ENCODE measurements at regions not wholly inside any gene's neighbourhood (a gene's known extent, or its start where the extent isn't known, plus 50 kb on each side); places are given as distances from the start of the nearest gene placed in this dataset.
"Not testable (repeated sequence)": the region's sequence is repeated elsewhere in the genome, so short reads cannot be mapped to it uniquely, and the experiment has no call there.

GRCh38 chr2:66632882-66633281 lies 198.0 kb downstream of the MEIS1 start:
- not testable (repeated sequence) for DNase-seq

GRCh38 chr2:66633631-66634030 lies 198.7 kb downstream of the MEIS1 start:
- DNase-seq, result no peak

- DNase-seq, result no peak
These were observed 199.9 kb downstream of the MEIS1 start for GRCh38 chr2:66634784-66635183.

GRCh38 chr2:66641685-66642084 lies 206.8 kb downstream of the MEIS1 start:
- DNase-seq, result no peak

GRCh38 chr2:66648081-66648480 lies 213.2 kb downstream of the MEIS1 start:
- not testable (repeated sequence) for DNase-seq

- no peak for DNase-seq
These were observed 214.1 kb downstream of the MEIS1 start for GRCh38 chr2:66649006-66649405.

- no peak for DNase-seq
These were observed 216.4 kb downstream of the MEIS1 start for GRCh38 chr2:66651295-66651694.

- no peak for DNase-seq
These were observed 225.9 kb downstream of the MEIS1 start for GRCh38 chr2:66660804-66661203.

GRCh38 chr2:66661253-66662173 lies 226.6 kb downstream of the MEIS1 start:
- no peak for DNase-seq

- DNase-seq, result no peak
These were observed 230.4 kb downstream of the MEIS1 start for GRCh38 chr2:66665124-66665984.

- no peak for DNase-seq
These were observed 232.4 kb downstream of the MEIS1 start for GRCh38 chr2:66667301-66667700.

GRCh38 chr2:66673286-66673685 lies 238.4 kb downstream of the MEIS1 start:
- DNase-seq, result no peak

GRCh38 chr2:66674087-66674486 lies 239.2 kb downstream of the MEIS1 start:
- no peak for DNase-seq

GRCh38 chr2:66675591-66675990 lies 240.7 kb downstream of the MEIS1 start:
- no peak for DNase-seq

- no peak for DNase-seq
These were observed 244.5 kb downstream of the MEIS1 start for GRCh38 chr2:66679442-66679841.

- no peak for DNase-seq
These were observed 247.6 kb downstream of the MEIS1 start for GRCh38 chr2:66682476-66682875.

- no peak for DNase-seq
These were observed 248.1 kb downstream of the MEIS1 start for GRCh38 chr2:66683064-66683463.

- DNase-seq, result no peak
These were observed 248.7 kb downstream of the MEIS1 start for GRCh38 chr2:66683599-66683998.

GRCh38 chr2:66684289-66684688 lies 249.4 kb downstream of the MEIS1 start:
- no peak for DNase-seq

- DNase-seq, result no peak
These were observed 251.8 kb downstream of the MEIS1 start for GRCh38 chr2:66686755-66687154.

- no peak for DNase-seq
These were observed 254.0 kb downstream of the MEIS1 start for GRCh38 chr2:66688951-66689350.

GRCh38 chr2:66689456-66690051 lies 254.6 kb downstream of the MEIS1 start:
- no peak for DNase-seq
